Neural progenitor cell (in vitro differentiated cells): ENCODE measurements at regions not wholly inside any gene's neighbourhood (a gene's known extent, or its start where the extent isn't known, plus 50 kb on each side); places are given as distances from the start of the nearest gene placed in this dataset.

Experiments
- DNase-seq: peaks from one replicate; pipeline ENCODE4 v3.0.0-alpha.2; 2016; ENCODE audit warnings: low spot score
- H2AFZ ChIP-seq: fragments of 200-600 bp; sonication (generic); replicated peaks from 2 replicates; pipeline ENCODE4 v1.6.1; 2016; ENCODE audit warnings: antibody characterized with exemption
- H3F3A ChIP-seq: fragments of 200-600 bp; sonication (generic); 2 replicates; pipeline ENCODE4 v1.6.1; 2016; ENCODE audit warnings: antibody characterized with exemption, low read depth
- H3K27ac ChIP-seq: fragments of 200-600 bp; sonication (generic); 2 replicates; pipeline ENCODE4 v1.5.1; 2016; ENCODE audit warnings: mild to moderate bottlenecking
- H3K27me3 ChIP-seq: fragments of 200-600 bp; sonication (generic); 2 replicates; pipeline ENCODE4 v1.6.1; 2016; ENCODE audit warnings: mild to moderate bottlenecking, moderate library complexity
- H3K36me3 ChIP-seq: fragments of 200-600 bp; sonication (generic); 2 replicates; pipeline ENCODE4 v1.5.1; 2016
- H3K4me1 ChIP-seq: fragments of 200-600 bp; sonication (generic); 2 replicates; pipeline ENCODE4 v1.6.1; 2016; ENCODE audit warnings: mixed run types
- H3K4me2 ChIP-seq: fragments of 200-600 bp; sonication (generic); 2 replicates; pipeline ENCODE4 v1.6.1; 2016
- H3K4me3 ChIP-seq: fragments of 200-600 bp; sonication (generic); 2 replicates; pipeline ENCODE4 v1.5.1; 2016
- H3K79me2 ChIP-seq: fragments of 200-600 bp; sonication (generic); 2 replicates; pipeline ENCODE4 v1.6.1; 2016; ENCODE audit warnings: low read depth
- H3K9ac ChIP-seq: fragments of 200-600 bp; sonication (generic); 2 replicates; pipeline ENCODE4 v1.6.1; 2016
- H3K9me3 ChIP-seq: fragments of 200-600 bp; sonication (generic); 2 replicates; pipeline ENCODE4 v1.5.1; 2016; ENCODE audit warnings: low read depth
- H4K20me1 ChIP-seq: fragments of 200-600 bp; sonication (generic); 2 replicates; pipeline ENCODE4 v1.6.1; 2016; ENCODE audit warnings: low read depth
- H3K27ac Mint-ChIP-seq: 3 replicates; pipeline ENCODE4 v1.8.0; 2021; ENCODE audit warnings: mixed read lengths
- H3K27me3 Mint-ChIP-seq: 2 replicates; pipeline ENCODE4 v1.8.0; 2022; ENCODE audit warnings: low read depth, mild to moderate bottlenecking, inconsistent platforms, moderate library complexity, mixed read lengths; ENCODE audit not compliant: insufficient read depth
- H3K36me3 Mint-ChIP-seq: 3 replicates; pipeline ENCODE4 v1.8.0; 2021; ENCODE audit warnings: mixed read lengths
- H3K4me1 Mint-ChIP-seq: 3 replicates; pipeline ENCODE4 v1.8.0; 2021; ENCODE audit warnings: mixed read lengths
- H3K4me3 Mint-ChIP-seq: 3 replicates; pipeline ENCODE4 v1.8.0; 2021; ENCODE audit warnings: mild to moderate bottlenecking, moderate library complexity, mixed read lengths
- H3K9me3 Mint-ChIP-seq: 3 replicates; pipeline ENCODE4 v1.8.0; 2020; ENCODE audit warnings: mixed read lengths
- CTCF ChIP-seq: fragments of 200-600 bp; sonication (generic); IDR thresholded peaks from 2 replicates; pipeline ENCODE4 v1.5.1; 2017; ENCODE audit warnings: antibody characterized with exemption, mild to moderate bottlenecking
- EZH2 ChIP-seq: fragments of 200-600 bp; sonication (generic); IDR thresholded peaks from 2 replicates; pipeline ENCODE4 v1.6.1; 2017; ENCODE audit warnings: antibody characterized with exemption, mild to moderate bottlenecking, moderate library complexity
- EZH2phosphoT487 ChIP-seq: fragments of 200-600 bp; sonication (generic); IDR thresholded peaks from 2 replicates; pipeline ENCODE4 v1.6.1; 2017; ENCODE audit warnings: antibody characterized with exemption

- H2AFZ ChIP-seq = no peak overlapping the region
- H3K27ac Mint-ChIP-seq = no peak overlapping the region
- peak overlapping the region; percentile 91 for H3K4me2 ChIP-seq
Observed at GRCh38 chrX:40155589-40156469, 58.1 kb upstream of the BCOR start.

GRCh38 chrX:40154853-40155588 lies 57.3 kb upstream of the BCOR start:
- peaks cover 11% of the 10 kb centered on the region for H3K9me3 Mint-ChIP-seq
- H3F3A ChIP-seq = peaks cover 76% of the 10 kb centered on the region
- H3K27ac ChIP-seq = no peak overlapping the region
- peaks cover 40% of the 10 kb centered on the region for H3K4me1 ChIP-seq
- peaks cover 39% of the 10 kb centered on the region for H4K20me1 ChIP-seq
- no peaks in the 10 kb centered on the region for H3K36me3 Mint-ChIP-seq
- peaks cover 87% of the 10 kb centered on the region for H3K27me3 ChIP-seq
- H2AFZ ChIP-seq = no peak overlapping the region
- peak overlapping the region; percentile 54 for H3K4me3 ChIP-seq
- H3K4me2 ChIP-seq = peak overlapping the region; percentile 91
- H3K9ac ChIP-seq = no peak overlapping the region
- H3K36me3 ChIP-seq = no peaks in the 10 kb centered on the region
- H3K79me2 ChIP-seq = peaks cover 6% of the 10 kb centered on the region
- DNase-seq = peak; percentile 91
- H3K27me3 Mint-ChIP-seq = peaks cover 7% of the 10 kb centered on the region
- no peaks in the 10 kb centered on the region for H3K9me3 ChIP-seq
- peak overlapping the region; percentile 57 for H3K27ac Mint-ChIP-seq
- TF ChIP-seq EZH2phosphoT487 (peak; percentile 9), EZH2 (peak; percentile 5), CTCF (no peak)
- peak overlapping the region; percentile 89 for H3K4me3 Mint-ChIP-seq
- H3K4me1 Mint-ChIP-seq = peaks cover 28% of the 10 kb centered on the region

More at GRCh38 chrX:40155589-40156469, 58.1 kb upstream of the BCOR start:
- Histone ChIP-seq H3K27ac (no peak overlapping the region), H3K4me1 (peaks cover 38% of the 10 kb centered on the region), H3K36me3 (no peaks in the 10 kb centered on the region), H3K4me3 (peak overlapping the region; percentile 54), H4K20me1 (peaks cover 31% of the 10 kb centered on the region), H3K27me3 (peaks cover 82% of the 10 kb centered on the region), H3K9me3 (no peaks in the 10 kb centered on the region), H3K9ac (no peak overlapping the region), H3F3A (peaks cover 68% of the 10 kb centered on the region), H3K79me2 (peaks cover 6% of the 10 kb centered on the region)
- peak; percentile 6 for TF ChIP-seq EZH2
- no peak for TF ChIP-seq CTCF
- TF ChIP-seq EZH2phosphoT487 = peak; percentile 2
- Mint-ChIP-seq H3K9me3 (peaks cover 11% of the 10 kb centered on the region), H3K36me3 (no peaks in the 10 kb centered on the region), H3K4me1 (peaks cover 20% of the 10 kb centered on the region), H3K27me3 (peaks cover 12% of the 10 kb centered on the region), H3K4me3 (peak overlapping the region; percentile 77)
- DNase-seq = peak; percentile 64

- Mint-ChIP-seq H3K4me1 (peaks cover 32% of the 10 kb centered on the region), H3K4me3 (peak overlapping the region; percentile 86), H3K27ac (peak overlapping the region; percentile 57), H3K36me3 (no peaks in the 10 kb centered on the region), H3K9me3 (peaks cover 8% of the 10 kb centered on the region), H3K27me3 (peaks cover 7% of the 10 kb centered on the region)
- peak overlapping the region; percentile 91 for H3K4me2 ChIP-seq
- H3F3A ChIP-seq = peaks cover 77% of the 10 kb centered on the region
- H3K4me1 ChIP-seq = peaks cover 47% of the 10 kb centered on the region
- H3K27me3 ChIP-seq = peaks cover 87% of the 10 kb centered on the region
- TF ChIP-seq CTCF (no peak), EZH2phosphoT487 (no peak), EZH2 (no peak)
- H4K20me1 ChIP-seq = peaks cover 45% of the 10 kb centered on the region
- DNase-seq = peak; percentile 85
- peaks cover 6% of the 10 kb centered on the region for H3K79me2 ChIP-seq
- no peak overlapping the region for H2AFZ ChIP-seq
- H3K4me3 ChIP-seq = peak overlapping the region; percentile 54
- no peaks in the 10 kb centered on the region for H3K36me3 ChIP-seq
- H3K9ac ChIP-seq = no peak overlapping the region
- H3K27ac ChIP-seq = no peak overlapping the region
- no peaks in the 10 kb centered on the region for H3K9me3 ChIP-seq
Observed at GRCh38 chrX:40154250-40154852, 56.6 kb upstream of the BCOR start.
